Renal pelvis (tissue), 1 donor: ENCODE measurements at regions not wholly inside any gene's neighbourhood (a gene's known extent, or its start where the extent isn't known, plus 50 kb on each side); places are given as distances from the start of the nearest gene placed in this dataset.
"Not testable (repeated sequence)": the region's sequence is repeated elsewhere in the genome, so short reads cannot be mapped to it uniquely, and the experiment has no call there.

ENCODE experiments used
- DNase-seq: peaks from one replicate; pipeline ENCODE4 v3.0.0-alpha.2; 2013

DNA sequence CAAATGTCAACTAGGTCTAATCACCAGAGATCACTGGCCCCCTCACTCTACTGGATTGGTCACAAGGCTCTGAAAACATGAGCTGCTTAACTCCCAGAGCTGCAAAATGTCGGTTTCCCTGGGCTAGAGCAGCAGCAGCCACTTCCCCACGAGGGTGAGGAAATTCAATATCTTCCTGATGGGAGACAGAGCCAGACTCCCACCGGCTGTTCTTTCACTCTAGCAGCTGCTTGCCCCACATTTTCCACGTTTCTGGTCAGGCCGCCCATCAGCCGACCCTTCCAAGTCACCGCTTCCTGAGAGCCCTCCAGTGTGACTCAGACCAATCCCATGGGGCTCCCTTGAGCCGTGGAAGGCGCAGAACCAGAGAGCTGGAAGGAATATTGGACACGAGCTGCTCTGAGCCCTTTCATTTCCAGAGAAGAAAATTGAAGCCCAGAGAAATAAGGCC is 227.0 kb downstream of the ADAMTS15 start:
- DNase-seq: peak; percentile 84

DNA sequence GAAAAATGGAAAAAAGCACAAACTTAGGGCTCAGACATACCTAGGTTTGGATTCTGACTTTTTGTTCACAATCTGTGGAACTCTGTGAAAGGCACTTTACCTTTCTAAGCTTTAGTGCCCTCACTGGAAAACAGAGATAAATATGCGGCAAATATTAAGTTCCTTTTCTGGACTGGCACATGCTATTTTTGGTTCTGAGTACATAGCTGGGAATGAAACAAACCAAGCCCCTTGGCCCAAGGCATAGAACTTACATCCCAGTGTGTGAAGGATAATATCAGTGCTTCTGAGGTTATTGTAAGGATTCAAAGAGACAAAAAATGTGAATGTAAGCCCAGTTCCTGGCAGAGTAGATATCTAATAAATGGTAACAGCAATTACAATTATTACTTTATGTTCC is 227.5 kb downstream of the ADAMTS15 start:
- DNase-seq: no peak

DNA sequence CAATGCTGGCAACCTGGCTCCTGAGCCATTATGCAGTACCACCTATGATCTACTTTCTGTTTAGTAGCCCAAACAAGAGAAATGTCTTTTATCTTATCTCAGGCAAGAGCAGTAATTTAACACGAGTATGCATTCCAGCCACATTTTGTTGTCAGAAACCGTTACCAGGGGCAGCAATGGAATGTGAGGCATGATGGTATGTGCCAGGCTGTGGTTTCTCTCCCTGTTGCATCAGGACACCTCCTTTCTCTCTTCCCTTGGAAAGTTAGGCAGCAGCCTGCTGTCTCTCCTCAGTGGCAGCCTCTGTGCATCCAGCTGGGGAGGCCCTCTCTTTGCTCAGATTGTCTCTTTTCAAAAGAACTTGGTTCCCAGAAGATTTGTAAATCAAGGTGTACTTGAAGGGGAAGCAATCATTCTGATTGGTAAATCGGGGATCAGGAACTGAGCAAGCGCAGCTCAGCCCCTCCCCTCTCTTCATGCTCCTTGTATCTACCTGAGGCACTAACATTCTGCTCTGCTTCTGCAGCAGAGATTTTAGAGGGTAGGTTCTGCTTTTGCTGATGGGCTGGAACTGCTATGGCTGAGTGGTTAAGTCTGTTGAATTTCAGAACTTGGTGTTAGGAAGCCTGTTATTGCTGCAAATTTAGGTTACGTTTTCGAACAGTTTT is 229.2 kb downstream of the ADAMTS15 start:
- DNase-seq: no peak

DNA sequence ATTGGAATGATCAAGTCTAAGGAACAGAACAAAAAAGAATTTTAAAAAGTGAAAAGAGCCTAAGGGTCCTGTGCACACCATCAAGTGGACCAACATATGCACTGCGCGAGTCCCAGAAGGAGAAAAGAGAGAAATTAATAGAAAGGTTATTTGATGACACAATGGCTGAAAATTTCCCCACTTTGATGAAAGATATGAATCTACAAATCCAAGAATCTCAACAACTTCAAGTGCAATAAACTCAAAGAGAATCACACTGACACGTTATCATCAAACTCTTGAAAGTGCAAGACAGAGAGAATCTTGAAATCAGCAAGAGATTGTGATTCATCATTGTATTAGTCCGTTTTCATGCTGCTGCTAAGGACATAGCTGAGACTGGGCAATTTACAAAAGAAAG is 230.8 kb downstream of the ADAMTS15 start:
- DNase-seq: no peak

DNA sequence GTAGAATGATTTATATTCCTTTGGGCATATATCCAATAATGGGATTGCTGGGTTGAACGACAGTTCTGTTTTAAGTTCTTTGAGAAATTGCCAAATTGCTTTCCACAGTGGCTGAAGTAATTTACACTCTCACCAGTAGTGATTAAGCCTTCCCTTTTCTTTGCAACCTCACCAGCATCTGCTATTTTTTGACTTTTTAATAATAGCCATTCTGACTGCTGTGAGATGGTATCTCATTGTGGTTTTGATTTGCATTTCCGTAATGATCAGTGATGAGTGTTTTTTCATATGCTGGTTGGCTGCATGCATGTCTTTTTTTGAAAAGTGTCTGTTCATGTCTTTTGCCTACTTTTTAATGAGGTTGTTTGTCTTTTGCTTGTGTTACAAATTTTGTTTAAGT is 233.8 kb downstream of the SNX19 start:
- not testable (repeated sequence) for DNase-seq

DNA sequence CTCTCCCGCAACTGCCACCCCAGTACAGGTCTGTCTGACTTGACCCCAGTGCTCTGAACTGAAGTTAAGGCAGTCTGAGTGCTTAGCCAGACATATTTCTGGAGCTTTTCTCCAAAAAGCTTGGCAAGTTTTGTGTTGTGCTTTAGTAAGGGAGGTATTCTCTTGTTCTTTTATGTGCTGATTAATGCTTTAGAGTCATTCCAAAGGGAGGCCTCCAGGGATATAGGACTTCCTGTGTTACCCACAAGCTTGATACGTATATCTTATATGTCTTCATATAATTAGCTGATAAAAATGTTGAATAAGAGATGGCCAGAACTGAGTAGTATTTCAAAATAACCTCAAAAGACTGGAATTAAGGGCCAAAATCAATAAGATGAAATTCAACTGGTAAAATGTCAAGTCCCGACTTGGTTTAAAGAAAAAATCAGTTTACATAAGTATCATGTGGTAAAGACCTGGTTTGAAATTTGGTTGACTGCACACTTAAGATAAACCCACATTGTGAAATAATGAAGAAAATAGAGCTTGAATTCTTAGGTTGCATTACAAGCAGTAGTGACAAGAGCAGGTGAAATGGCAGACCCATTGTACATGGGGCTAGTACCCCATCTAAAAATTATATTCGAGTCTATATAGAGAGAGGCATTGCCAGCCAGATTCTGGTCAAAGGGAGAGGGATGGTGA is 226.9 kb downstream of the SNX19 start:
- DNase-seq: peak; percentile 46

DNA sequence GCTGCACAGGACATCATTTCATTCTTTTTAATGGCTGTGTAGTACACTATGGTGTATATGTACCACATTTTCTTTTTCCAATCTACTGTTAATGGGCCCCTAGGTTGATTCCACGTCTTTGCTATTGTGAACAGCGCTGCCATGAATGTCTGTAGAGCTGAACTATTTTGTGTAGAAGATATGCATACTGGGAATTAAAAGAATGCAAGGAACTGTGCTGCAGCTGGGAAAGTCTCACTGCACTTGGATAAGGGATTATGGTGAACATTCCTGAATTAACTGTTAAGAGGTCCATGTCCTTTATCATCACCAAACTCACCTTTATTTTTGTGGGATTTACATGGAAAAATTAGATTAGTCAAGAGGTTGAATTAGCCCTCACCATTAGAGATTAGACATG is 224.7 kb downstream of the SNX19 start:
- no peak for DNase-seq

DNA sequence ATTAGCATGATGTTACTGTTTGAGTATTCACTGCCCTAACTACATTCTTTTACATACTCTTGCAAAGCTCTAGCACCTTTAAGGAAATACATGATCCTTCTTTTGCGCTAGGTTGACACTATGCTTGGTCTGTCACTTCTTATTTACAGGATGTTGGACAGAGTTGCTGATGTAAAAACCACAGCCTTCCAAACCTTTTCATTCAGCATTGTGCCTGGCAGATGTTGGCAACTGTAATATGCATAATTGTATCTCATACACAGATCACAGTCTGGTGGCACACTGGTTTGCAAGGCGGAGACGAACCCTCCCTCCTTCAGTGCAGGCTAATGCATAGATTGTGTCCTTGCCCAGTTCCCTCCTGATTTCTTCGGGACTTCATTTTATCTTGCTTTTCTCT is 224.1 kb downstream of the SNX19 start:
- DNase-seq: no peak

DNA sequence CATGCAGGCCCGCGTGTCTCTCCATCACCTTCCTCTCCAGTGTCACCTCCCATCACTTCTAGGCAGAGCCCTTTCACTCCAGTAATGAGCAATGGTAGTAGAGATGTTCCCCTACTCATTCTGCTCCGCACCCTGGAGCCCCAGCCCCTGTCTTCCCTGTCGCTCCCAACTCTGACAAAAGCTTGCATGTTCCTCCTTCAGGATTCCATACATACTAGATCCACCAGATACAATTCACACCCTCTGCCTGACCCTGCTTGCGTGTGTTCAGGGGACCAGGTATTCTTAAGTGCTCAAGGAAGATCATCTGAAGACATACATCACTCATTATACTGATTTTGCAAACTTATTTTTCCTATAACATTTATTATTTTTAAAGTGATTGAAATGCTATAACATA is 222.7 kb downstream of the SNX19 start:
- DNase-seq: no peak

DNA sequence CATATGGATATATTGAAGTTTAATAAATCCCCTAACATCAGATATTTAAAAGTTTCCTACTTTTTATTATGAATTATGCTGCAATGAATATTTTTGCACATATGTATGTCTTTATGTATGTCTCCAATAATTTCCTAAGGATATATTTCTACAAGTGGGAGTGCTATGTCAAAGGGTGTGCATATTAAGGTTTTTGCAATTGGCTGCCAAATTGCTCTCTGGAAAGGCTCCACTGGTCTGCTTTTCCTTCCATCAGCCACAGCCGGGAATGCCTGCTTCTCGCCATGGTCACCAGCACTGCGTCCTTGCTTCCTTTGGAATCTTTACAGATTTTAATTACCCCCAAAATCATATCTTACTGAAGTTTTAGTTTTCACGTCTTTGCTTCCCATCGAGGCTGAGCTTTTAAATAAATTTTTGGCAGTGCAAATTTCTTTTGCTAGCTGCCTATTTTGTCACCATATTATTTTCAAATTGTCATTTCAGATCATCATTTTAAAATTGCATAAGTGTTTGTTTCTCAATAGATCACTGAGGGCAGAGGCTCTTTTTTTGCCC is 221.7 kb downstream of the SNX19 start:
- no peak for DNase-seq

DNA sequence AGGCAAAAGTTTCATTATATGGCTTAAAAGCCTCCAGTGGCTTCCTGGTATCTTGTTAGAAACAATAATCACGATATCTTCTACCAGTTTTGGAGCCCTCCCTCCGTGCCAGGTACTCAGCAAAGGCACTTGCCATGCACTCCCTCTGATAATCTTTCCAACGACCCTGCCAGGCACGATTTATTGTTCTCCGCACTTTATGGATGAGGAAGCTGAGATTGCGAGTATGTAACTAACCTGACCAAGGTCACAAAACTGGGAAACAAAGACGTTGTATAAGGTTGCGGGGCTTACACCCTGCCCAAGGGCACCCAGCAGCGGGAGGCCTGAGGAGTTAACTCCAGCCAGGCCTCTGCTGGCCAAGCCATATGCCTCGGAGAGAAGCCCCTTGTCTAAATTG is 218.1 kb downstream of the SNX19 start:
- DNase-seq: no peak

DNA sequence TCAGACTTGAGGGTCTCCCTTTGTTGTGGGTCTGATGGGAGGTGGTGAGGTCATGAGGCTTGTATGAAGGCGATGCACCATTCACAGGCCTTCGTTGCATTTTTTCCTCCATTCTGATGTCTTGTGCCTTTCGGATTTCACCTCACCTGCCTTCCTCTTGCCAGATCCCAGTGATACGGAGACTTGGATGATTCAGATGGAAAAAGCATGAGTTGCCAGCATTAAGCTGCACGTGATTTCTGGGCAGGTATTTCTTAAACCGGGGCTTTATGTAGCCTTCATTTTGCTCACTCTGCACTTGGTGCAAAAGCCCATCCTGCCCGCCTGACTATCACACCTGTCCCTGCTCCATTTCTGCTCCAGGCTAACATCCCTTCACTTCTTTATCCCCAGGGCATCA is 216.7 kb downstream of the SNX19 start:
- DNase-seq: no peak

DNA sequence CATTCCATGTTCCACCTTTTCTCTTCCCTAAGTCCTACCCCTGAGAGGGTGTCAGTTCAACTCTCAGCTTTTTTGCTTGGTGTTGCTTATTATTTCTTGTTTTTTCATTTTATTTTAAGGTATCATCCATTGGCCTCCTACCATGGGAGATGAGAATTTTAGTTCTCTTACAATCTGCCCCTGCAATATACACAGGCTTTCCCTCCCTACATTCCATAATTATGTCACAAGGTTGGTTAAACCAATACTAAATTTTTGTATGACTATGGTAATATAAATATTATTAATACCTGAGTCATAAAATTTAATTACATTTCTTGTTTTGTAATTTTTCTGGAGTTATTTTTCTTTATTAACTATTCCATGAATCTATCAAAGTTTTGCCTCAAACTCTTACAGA is 216.2 kb downstream of the SNX19 start:
- DNase-seq: no peak

DNA sequence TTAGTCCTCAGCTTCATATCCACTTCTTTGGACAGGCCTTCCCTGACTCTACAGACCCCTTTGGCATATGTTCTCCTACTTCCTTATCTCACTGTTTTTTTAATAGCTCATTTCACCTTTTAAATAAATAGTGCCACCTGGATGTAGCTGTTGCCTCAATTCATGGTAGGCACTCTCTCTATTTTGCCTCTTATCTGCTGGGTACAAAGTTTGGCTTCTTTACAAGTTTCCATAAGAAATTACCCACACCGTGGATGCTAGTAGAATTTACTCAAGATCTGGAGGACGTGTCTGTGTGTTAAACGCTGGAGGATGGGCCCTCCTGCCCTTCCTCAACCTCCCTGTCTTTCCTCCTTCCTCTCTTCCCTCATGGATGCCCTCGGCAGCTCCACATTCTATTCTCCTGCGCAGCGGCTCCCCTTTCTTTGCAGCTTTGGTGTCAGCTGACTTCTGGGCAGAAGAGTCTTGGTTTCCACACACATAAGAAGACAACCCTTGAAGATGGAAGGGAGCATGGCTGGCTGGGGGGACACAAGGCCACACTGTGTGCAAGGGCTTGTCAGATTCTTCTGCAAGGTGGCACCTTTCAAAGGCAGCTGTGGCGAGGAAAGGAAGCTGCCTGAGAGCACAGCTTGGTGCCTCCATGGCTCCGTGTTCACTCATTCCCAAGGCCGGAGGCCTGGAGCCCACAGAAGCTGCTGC is 212.6 kb downstream of the SNX19 start:
- DNase-seq: no peak

DNA sequence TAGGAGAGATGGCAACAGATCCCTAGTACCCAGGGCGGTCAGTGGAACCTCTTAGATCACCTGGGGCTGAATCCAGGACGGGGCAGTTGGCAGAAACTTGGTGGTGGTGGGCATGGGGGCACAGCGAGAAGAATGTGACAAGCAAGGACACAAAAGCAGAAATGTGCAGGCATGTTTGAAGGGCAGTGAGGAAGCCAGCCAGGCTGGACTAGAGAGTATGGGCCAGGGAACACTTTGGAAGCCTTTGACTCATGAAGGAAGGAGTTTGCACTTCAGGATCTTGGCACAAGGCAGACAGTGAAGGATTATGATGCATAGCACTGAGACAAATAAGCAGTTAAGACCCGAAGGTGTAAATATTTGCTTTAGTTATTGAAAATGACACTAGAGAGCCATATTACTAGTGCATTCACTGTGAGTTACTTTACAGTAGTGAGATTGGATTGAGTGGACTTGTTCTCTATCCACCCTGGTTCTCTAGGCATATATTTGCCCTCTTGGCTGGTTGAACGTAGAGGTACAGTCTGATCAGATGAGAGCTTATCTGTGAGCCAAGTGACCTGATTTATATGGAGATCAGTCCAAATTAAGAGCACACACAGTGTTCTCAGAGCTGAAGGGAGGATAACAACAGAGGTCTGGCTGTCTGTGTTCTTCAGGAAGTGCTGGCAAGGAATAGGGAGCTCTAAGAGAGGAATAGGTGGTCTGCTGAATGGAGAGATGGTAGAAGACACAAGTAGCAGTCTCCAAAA is 210.4 kb downstream of the SNX19 start:
- DNase-seq: no peak

DNA sequence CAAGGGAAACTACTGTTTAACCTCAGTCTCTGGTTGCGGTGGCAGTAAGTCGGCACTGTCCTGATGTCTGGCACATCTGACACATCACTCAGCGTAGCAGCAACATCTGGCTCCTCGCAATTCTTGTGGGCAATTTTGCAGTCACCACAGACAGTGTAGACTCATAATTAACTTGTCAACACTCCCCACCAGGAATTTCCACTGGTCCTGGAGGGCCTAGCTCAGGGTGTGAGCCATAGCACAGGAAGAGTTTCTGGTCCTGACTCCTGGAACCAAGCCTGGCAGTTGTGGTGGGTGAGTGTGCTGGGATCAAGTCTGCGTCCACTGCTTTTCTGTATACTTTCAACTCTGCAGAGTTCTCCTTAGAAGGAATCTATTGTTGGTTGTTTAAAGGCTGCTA is 209.7 kb downstream of the SNX19 start:
- no peak for DNase-seq

DNA sequence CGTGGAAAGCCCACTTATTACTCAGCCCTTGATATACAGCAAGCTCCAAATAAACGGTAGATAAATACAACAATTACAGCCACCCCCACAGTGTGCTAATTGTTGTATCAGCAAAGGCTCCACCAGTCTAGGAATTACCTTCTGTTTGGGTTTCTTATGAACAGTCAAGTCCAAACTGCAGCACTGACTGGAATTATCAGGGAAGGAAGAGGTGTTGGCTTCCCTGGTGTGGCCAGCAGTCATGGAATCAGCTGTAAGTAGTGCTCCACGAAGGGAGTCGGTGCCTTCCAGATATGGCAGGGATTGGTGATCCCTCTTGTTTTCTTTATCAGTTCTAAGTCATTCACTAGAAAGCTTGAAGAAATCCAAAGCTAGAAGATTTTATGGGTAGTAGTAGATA is 209.1 kb downstream of the SNX19 start:
- no peak for DNase-seq

DNA sequence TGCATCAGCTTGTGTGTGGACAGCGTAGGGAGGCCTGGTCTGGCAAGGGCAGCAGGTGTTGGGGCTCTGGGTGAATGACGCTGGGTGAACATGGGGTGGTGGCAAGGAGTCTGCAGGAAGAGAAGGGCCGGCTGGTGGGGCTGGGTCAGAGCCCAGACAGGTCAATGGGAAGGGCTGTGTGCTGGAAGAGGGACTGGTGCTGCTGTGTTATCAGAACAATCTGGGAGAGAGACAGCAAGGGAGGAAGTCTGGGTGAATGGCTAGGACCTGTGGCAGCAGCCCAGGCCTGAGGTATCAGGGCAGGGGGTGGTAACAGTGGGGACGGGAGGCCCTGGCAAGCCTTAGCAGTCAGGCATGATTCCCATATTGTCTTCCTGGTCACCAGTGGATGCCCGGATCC is 206.7 kb downstream of the SNX19 start:
- DNase-seq: no peak

DNA sequence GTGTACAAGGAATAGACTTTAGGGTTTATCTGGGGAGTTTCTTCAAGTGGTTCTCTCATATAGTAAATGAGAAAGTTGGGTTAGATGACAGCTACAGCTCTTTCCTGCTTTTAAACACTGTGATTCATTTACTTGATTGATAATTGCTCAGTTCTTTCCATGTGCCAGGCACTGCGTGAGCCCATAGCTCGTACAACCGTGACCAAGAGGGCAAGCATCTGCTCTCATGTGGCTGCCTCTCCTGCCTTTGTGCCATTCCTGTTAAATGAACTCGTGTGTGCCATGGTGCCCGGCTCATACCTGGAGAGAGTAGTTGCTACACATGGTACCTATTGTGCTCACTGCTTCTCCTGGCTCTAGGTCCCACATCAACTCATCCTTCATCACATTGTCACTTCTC is 206.3 kb downstream of the SNX19 start:
- no peak for DNase-seq

DNA sequence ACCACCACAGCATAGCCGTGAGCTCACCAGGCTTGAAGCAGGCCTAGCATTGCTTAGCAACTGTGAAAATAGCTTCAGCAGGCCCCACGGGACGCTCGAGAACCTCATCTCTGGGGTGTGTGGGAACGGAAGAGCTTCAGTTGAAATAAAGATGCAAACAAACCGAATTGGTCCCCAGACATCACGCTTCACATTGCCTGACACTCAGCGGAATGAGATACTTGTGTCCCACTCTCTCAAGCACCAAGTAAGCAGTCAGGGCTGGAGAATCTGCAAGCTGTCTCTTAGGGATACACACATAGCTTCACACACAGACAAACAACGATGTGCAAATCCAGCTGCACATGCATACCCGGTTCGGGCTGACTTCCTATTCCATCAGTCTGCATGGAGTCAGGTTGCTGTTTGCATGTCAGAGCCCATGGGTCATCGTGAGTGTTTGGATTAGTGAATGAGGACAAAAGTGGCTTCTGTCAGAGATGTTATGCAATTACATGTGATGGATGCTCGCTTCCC is 205.7 kb downstream of the SNX19 start:
- DNase-seq: no peak

DNA sequence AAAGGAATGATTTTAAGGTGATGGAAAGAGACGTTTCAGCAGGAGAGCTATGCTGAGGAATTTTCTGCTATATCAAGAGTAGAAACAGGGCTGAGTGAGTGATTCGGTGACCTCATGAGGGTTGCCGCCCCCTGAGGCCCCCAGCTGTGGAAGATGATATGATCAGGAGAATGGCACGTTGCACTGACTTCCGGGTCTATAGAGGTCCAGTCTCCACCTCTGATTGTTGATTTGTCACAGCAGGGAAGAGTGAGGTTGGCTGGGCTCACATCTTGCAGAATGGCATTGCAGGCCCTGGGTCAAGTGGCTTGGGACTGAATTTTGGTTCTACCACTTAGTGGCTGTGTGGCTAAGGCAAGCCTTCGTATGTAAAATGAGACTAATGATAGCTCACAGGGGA is 205.1 kb downstream of the SNX19 start:
- no peak for DNase-seq

DNA sequence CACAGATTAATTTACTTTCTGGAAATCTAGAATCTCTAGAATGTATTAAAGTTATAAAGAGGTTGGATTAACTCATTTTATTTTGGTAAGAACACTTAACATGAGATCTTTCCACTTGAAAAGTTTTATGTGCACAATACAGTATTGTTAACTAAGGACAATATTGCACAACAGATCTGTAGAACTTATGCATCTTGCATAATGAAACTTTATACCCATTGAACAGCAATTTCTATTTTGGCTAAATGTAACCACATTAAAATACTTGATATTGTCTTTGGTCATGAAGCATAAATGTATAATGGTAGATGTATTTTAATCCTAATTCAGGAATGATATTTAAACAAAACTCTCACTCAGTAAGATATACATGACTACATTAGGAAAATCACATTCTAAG is 203.8 kb downstream of the SNX19 start:
- DNase-seq: no peak
